Ovary (tissue), 3 donors: ENCODE measurements at regions not wholly inside any gene's neighbourhood (a gene's known extent, or its start where the extent isn't known, plus 50 kb on each side); places are given as distances from the start of the nearest gene placed in this dataset.

Source experiments
- POLR2A ChIP-seq: fragments of 450-650 bp; IDR thresholded peaks from one replicate; pipeline ENCODE4 v1.6.1; 2017; ENCODE audit warnings: antibody characterized with exemption, mild to moderate bottlenecking, moderate library complexity
- TF ChIP-seq, protein P1 (sequence below), 3 donors: fragments of 450-650 bp in 2 of 3; fragments of 200-600 bp in 1 of 3; IDR thresholded peaks; one replicate each; pipeline versions ENCODE4 v1.5.1 to v1.8.0; 2016 to 2022; ENCODE audit warnings: antibody characterized with exemption in 3 of 3, mild to moderate bottlenecking in 1 of 3
- donor health status: DM: no; HTN: no; CAD: no.

- TF ChIP-seq, protein P1, sequence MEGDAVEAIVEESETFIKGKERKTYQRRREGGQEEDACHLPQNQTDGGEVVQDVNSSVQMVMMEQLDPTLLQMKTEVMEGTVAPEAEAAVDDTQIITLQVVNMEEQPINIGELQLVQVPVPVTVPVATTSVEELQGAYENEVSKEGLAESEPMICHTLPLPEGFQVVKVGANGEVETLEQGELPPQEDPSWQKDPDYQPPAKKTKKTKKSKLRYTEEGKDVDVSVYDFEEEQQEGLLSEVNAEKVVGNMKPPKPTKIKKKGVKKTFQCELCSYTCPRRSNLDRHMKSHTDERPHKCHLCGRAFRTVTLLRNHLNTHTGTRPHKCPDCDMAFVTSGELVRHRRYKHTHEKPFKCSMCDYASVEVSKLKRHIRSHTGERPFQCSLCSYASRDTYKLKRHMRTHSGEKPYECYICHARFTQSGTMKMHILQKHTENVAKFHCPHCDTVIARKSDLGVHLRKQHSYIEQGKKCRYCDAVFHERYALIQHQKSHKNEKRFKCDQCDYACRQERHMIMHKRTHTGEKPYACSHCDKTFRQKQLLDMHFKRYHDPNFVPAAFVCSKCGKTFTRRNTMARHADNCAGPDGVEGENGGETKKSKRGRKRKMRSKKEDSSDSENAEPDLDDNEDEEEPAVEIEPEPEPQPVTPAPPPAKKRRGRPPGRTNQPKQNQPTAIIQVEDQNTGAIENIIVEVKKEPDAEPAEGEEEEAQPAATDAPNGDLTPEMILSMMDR (IDR thresholded peaks at IDR 0.05), result no peak
- TF ChIP-seq POLR2A, result no peak
Observed at GRCh38 chr1:41978986-41979385, 60.3 kb upstream of the HIVEP3 start.
